ENCODE measurements at regions not wholly inside any gene's neighbourhood (a gene's known extent, or its start where the extent isn't known, plus 50 kb on each side); places are given as distances from the start of the nearest gene placed in this dataset.
"Not testable (repeated sequence)": the region's sequence is repeated elsewhere in the genome, so short reads cannot be mapped to it uniquely, and the experiment has no call there.

- in situ Hi-C loops (cut with HindIII; ENCODE audit: low pct_unique_long_range_greater_than_20kb, low sequenced_read_pairs) = no loop called here
- no peak for DNase-seq (ENCODE audit: low read depth)
Measured at GRCh38 chr5:128701301-128701700, 163.3 kb upstream of the FBN2 start.

- DNase-seq (ENCODE audit: low read depth) = no peak
- in situ Hi-C loops (cut with HindIII; ENCODE audit: low pct_unique_long_range_greater_than_20kb, low sequenced_read_pairs) = no loop called here
Measured at GRCh38 chr5:128703322-128703721, 165.3 kb upstream of the FBN2 start.

GRCh38 chr5:128706269-128706668, 168.2 kb upstream of the FBN2 start:
- DNase-seq (ENCODE audit: low read depth) = no peak
- in situ Hi-C loops (cut with HindIII; ENCODE audit: low pct_unique_long_range_greater_than_20kb, low sequenced_read_pairs) = no loop called here

- in situ Hi-C loops (cut with HindIII; ENCODE audit: low pct_unique_long_range_greater_than_20kb, low sequenced_read_pairs) = no loop called here
- no peak for DNase-seq (ENCODE audit: low read depth)
Measured at GRCh38 chr5:128708841-128709240, 170.8 kb upstream of the FBN2 start.

GRCh38 chr5:128711216-128711615, 173.2 kb upstream of the FBN2 start:
- DNase-seq (ENCODE audit: low read depth) = no peak
- in situ Hi-C loops (cut with HindIII; ENCODE audit: low pct_unique_long_range_greater_than_20kb, low sequenced_read_pairs) = no loop called here

- in situ Hi-C loops (cut with HindIII; ENCODE audit: low pct_unique_long_range_greater_than_20kb, low sequenced_read_pairs) = no loop called here
- no peak for DNase-seq (ENCODE audit: low read depth)
Measured at GRCh38 chr5:128714551-128714950, 176.5 kb upstream of the FBN2 start.

GRCh38 chr5:128722551-128722950, 184.5 kb upstream of the FBN2 start:
- in situ Hi-C loops (cut with HindIII; ENCODE audit: low pct_unique_long_range_greater_than_20kb, low sequenced_read_pairs) = no loop called here
- no peak for DNase-seq (ENCODE audit: low read depth)

GRCh38 chr5:128730021-128730420, 192.0 kb upstream of the FBN2 start:
- DNase-seq (ENCODE audit: low read depth); in situ Hi-C loops (cut with HindIII; ENCODE audit: low pct_unique_long_range_greater_than_20kb, low sequenced_read_pairs): not testable (repeated sequence)

GRCh38 chr5:128735656-128736055, 197.6 kb upstream of the FBN2 start:
- in situ Hi-C loops (cut with HindIII; ENCODE audit: low pct_unique_long_range_greater_than_20kb, low sequenced_read_pairs); DNase-seq (ENCODE audit: low read depth): not testable (repeated sequence)

GRCh38 chr5:128736553-128736952, 198.5 kb upstream of the FBN2 start:
- DNase-seq (ENCODE audit: low read depth) = peak; percentile 19
- in situ Hi-C loops (cut with HindIII; ENCODE audit: low pct_unique_long_range_greater_than_20kb, low sequenced_read_pairs) = no loop called here

- in situ Hi-C loops (cut with HindIII; ENCODE audit: low pct_unique_long_range_greater_than_20kb, low sequenced_read_pairs) = no loop called here
- DNase-seq (ENCODE audit: low read depth) = no peak
Measured at GRCh38 chr5:128749136-128749898, 211.3 kb upstream of the FBN2 start.

GRCh38 chr5:128750155-128750554, 212.1 kb upstream of the FBN2 start:
- DNase-seq (ENCODE audit: low read depth) = no peak
- in situ Hi-C loops (cut with HindIII; ENCODE audit: low pct_unique_long_range_greater_than_20kb, low sequenced_read_pairs) = no loop called here

GRCh38 chr5:128757196-128757959, 207.9 kb upstream of the SLC27A6 start:
- DNase-seq (ENCODE audit: low read depth) = no peak
- in situ Hi-C loops (cut with HindIII; ENCODE audit: low pct_unique_long_range_greater_than_20kb, low sequenced_read_pairs) = no loop called here

GRCh38 chr5:128762661-128763306, 202.5 kb upstream of the SLC27A6 start:
- DNase-seq (ENCODE audit: low read depth) = no peak
- in situ Hi-C loops (cut with HindIII; ENCODE audit: low pct_unique_long_range_greater_than_20kb, low sequenced_read_pairs) = no loop called here

- in situ Hi-C loops (cut with HindIII; ENCODE audit: low pct_unique_long_range_greater_than_20kb, low sequenced_read_pairs) = no loop called here
- DNase-seq (ENCODE audit: low read depth) = no peak
Measured at GRCh38 chr5:128763321-128763720, 202.0 kb upstream of the SLC27A6 start.

- in situ Hi-C loops (cut with HindIII; ENCODE audit: low pct_unique_long_range_greater_than_20kb, low sequenced_read_pairs) = no loop called here
- DNase-seq (ENCODE audit: low read depth) = no peak
Measured at GRCh38 chr5:128764601-128765310, 200.5 kb upstream of the SLC27A6 start.

GRCh38 chr5:128765448-128766061, 199.7 kb upstream of the SLC27A6 start:
- no peak for DNase-seq (ENCODE audit: low read depth)
- in situ Hi-C loops (cut with HindIII; ENCODE audit: low pct_unique_long_range_greater_than_20kb, low sequenced_read_pairs) = no loop called here

GRCh38 chr5:128766406-128766805, 198.9 kb upstream of the SLC27A6 start:
- no peak for DNase-seq (ENCODE audit: low read depth)
- in situ Hi-C loops (cut with HindIII; ENCODE audit: low pct_unique_long_range_greater_than_20kb, low sequenced_read_pairs) = no loop called here
